ENCODE measurements at regions not wholly inside any gene's neighbourhood (a gene's known extent, or its start where the extent isn't known, plus 50 kb on each side); places are given as distances from the start of the nearest gene placed in this dataset.

- DNase-seq (ENCODE audit: low read depth in 2 of 2): peak in 1 of 2 donors; percentile 23
Measured at GRCh38 chr20:4600308-4601014, 85.8 kb upstream of the PRNP start.

- DNase-seq (ENCODE audit: low read depth in 2 of 2): no peak
Measured at GRCh38 chr20:4597215-4597614, 89.0 kb upstream of the PRNP start.

GRCh38 chr20:4593149-4593525 is 93.1 kb upstream of the PRNP start:
- no peak for DNase-seq (ENCODE audit: low read depth in 2 of 2)

DNA sequence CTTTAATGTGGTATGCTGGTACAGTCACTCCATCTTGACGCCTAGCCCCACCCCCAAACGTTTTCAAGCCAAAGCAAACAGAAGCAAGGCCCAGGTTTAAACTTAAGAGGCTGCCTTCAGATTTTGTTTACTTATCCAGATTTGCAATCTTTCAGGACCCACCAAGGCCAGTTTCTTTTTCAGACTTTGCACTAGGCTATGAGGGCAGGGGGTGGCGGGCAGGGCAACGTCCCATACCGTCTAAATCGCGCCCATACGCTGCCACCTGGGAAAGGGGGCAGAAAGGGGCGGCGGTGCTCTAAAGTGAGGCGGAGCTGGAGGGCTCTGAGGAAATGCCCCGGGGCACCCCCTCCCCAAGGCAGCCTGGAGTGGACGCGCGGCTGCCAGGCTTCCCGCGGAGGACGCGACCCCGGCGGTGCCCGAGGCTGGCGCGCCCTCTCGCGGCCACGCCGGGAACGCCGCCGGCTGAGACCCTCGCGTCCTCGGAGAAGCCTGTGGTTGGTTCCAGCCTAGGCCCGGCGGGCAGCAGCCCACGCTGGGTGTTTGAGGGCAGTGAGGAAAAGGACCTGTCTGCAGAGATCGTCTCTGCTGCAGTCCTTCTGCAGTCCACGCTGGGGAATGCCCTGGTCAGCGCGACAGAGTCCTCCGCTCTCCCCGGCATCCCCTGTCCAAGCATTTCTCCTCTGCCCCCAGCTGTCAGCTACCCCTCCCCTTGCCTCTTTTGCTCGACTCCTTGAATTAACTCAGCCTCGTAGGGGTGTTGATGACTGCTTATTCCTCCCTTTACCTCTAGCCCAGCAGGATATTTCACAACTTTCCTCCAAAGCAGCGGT is 93.7 kb upstream of the PRNP start:
- DNase-seq (ENCODE audit: low read depth in 2 of 2): peak; percentile 37 to 63

- no peak for DNase-seq (ENCODE audit: low read depth in 2 of 2)
Measured at GRCh38 chr20:4591975-4592315, 94.3 kb upstream of the PRNP start.

- no peak for DNase-seq (ENCODE audit: low read depth in 2 of 2)
Measured at GRCh38 chr20:4585758-4586157, 100.5 kb upstream of the PRNP start.

GRCh38 chr20:4585104-4585753 is 101.0 kb upstream of the PRNP start:
- DNase-seq (ENCODE audit: low read depth in 2 of 2): no peak

- DNase-seq (ENCODE audit: low read depth in 2 of 2): no peak
Measured at GRCh38 chr20:4584510-4584909, 101.7 kb upstream of the PRNP start.

DNA sequence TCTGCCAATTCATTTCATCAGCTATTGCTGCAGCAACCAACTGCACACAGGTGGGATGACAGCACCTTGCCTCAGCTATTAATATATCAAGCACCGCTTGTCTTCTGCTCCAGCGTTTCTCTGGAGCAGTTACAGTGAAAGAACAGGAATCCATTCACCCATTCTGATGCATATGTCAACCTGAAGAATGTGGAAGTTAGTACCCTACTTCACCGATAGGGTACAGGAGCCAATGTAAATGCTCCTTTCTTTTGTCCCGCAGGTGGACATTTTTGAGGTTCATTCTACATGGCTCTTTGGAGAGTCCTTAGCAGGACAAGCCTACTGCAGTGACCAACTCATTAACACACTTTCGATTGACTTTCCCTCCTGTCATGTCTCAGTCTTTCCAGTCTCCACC is 104.4 kb upstream of the PRNP start:
- DNase-seq (ENCODE audit: low read depth in 2 of 2): no peak

DNA sequence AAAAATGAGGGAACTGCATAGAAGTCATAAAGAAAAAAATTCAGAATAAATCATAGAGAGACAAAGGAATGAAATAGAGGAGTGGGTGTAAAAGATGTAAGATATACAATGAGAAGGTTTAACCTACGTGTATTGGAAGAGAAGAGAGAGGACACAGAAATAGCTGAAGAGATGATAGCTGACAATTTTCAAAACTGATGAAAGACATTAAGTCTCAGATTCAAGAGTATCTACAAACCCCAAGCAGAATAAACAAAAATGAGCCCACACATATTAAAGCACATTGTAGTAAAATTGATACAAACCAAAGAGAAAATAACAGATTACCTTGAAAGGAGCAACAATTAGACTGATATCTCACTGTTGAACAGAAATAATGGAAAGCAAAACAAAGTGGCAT is 107.9 kb upstream of the PRNP start:
- DNase-seq (ENCODE audit: low read depth in 2 of 2): no peak

DNA sequence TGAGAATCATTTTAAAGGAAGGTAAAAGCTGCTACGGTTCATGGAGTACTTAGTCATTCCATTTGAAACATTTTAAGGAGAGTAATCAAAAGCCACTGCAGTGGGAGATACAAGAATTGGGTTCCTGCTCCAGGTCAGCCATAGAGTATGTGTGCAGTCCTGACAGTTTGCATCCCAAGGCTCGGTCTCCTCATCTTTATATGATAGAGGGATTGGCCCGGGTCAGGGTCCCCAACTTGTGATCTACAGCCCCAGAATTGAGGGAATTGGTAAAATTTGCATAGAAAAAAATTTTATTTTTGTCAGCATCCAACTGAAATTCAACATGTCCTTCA is 111.9 kb upstream of the PRNP start:
- no peak for DNase-seq (ENCODE audit: low read depth in 2 of 2)

GRCh38 chr20:4573564-4574355 is 112.5 kb upstream of the PRNP start:
- DNase-seq (ENCODE audit: low read depth in 2 of 2): no peak

DNA sequence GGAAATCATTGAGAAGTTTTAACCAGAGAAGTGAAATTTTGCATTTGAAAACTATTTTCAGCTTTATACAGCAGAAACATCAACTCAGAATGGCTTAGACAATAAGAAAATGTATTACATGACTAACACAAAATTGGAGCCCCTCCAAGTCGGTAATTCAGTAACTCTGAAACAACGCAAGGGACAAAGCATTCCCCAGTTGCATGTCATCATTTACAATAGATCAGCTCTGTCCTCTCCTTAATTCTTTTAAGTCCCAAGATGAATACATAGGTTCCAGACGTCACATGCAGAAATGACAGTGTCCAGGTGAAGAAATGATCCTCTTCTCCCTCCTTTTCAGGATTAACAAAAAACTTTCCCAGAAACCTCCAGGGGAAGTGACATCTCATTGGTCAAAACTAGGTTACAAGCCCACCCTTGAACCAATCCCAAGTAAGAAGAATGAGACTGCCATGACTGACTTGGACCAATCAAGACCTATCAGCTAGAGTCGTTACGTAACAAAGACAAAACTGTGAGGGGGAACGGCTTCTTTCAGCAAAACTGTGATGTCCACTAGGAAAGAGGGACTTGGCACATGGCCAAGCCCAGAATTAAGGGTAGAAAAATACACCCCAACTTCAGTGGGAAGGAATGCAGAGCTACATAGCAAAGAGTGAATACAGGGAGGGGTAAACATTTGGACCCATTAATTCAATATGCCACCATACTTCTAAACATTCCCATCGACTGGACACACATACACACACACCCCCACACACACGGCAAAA is 114.3 kb upstream of the PRNP start:
- no peak for DNase-seq (ENCODE audit: low read depth in 2 of 2)

DNA sequence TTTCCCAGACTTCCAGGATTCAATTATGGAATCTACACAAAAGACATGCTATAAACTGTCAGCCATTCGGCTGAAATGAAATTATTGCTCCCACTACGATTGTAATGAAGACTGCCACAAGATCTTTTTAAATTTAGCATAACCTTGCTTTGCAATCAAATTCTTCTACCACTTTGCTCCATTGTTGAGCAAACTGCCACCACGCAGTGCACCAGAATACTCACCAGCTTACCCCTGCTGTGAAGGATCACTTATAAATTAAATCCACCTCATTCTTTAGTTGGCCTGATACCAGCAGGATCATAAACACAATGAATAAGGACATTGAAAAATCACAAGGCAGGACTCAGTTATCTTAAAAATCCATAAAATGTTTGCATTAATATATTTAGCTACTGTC is 116.4 kb upstream of the PRNP start:
- DNase-seq (ENCODE audit: low read depth in 2 of 2): no peak

GRCh38 chr20:4569092-4569491 is 117.2 kb upstream of the PRNP start:
- DNase-seq (ENCODE audit: low read depth in 2 of 2): no peak

DNA sequence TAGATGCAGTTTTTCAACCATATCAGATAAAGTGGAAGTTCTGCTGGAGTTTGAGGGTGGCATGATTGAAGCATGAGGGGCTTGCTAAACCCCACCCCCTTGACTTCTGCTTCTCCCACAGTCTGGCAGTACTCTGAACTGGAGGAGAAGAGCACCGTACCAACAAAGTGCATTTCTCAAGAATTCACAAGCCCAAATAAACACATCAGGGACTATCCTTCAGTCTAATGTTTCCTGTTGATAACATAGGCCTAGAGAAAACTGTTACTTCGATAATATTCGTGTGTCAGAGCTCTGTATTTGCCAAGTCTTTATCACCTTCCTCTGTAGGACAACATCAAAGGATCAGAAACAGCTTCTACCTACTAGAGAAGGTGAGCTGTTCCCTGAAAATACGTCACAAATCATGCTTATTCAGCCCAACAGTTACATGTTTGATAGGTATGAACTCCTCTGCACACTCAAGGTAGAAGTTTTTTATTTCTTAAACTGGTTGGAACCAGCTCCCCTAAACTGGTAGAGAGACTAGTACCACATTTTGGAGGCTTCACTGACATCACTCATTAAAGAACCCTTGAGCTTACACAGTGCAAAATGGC is 117.8 kb upstream of the PRNP start:
- DNase-seq (ENCODE audit: low read depth in 2 of 2): no peak

DNA sequence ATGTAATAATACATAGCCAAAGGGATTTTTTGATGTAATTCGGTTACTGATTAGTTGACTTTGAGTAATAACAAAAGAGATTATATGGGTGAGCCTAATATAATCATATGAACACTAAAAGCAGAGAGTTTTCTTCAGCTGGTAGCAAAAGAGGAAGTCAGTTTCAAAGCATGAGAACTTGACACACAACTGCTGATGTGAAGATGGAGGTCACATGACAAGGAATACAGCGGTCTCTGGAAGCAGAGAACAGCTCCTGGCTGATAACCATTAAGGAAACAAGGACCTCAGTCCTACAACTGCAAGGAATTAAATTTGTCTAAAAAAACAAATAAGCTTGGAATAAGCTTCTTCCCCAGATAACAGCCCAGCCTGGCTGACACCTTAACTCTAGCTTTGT is 119.1 kb upstream of the PRNP start:
- DNase-seq (ENCODE audit: low read depth in 2 of 2): no peak

DNA sequence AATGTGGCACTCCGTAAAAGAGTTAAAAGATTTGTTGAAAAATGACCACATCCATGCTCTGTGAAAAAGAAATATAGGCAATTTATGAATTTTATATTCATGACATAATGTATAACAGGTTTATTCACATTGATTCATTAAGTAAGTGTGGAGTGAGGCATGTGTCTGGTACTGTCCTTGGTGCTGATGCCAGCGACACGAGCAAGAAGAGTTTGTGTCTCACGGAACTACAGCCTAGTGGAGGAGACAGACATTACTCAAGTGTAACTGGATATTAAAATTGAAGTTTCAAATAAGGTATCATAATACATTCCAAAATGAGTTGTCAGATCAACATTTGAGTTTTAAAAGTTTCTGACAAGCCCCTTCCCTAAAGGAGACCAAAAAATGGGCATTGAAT is 122.7 kb upstream of the PRNP start:
- DNase-seq (ENCODE audit: low read depth in 2 of 2): peak; percentile 75 to 85

GRCh38 chr20:4563031-4563430 is 123.2 kb upstream of the PRNP start:
- DNase-seq (ENCODE audit: low read depth in 2 of 2): no peak

DNA sequence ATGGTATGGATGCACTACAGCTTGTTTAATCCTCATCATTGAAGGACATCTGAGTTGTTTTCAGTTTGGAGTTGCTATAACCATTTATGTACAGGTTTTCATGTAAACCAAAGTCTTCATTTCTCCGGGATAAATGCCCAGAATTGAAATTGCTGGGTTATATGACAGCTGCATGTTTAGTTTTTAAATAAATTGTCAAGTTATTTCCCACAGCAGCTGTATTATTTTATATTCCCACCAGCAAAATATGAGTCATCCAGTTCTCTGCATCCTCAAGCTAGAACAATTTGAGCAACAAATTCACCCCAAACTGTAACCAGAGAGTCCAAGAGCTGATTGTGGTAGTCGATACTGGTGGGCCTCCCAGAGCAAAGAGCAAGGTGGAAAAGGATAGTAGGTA is 125.6 kb upstream of the PRNP start:
- peak in 1 of 2 donors; percentile 26 for DNase-seq (ENCODE audit: low read depth in 2 of 2)

DNA sequence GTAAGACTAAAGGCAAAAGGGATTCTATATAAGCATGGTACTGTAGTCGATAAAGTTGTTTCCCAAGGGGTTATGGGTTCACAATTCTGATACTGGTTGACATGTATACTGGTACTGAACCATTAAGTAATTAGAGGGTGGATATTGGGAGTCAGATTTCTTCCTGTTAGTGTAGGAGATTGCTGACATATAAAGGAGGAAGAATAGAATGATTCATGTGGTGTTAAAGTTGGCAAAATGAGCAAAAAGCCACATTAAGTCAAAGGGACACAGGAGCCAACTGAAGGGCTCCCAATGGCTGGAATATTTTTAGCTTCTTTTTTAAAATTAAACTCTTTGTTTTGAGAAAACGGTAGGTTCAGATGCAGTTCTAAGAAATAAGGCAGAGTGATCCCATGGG is 126.3 kb upstream of the PRNP start:
- DNase-seq (ENCODE audit: low read depth in 2 of 2): peak in 1 of 2 donors; percentile 10

Data from lung microvascular endothelial cell (primary cell).